H1 (cell line): ENCODE measurements at regions not wholly inside any gene's neighbourhood (a gene's known extent, or its start where the extent isn't known, plus 50 kb on each side); places are given as distances from the start of the nearest gene placed in this dataset.
"Not testable (repeated sequence)": the region's sequence is repeated elsewhere in the genome, so short reads cannot be mapped to it uniquely, and the experiment has no call there.

ENCODE experiments used
- CTCF ChIA-PET: fragments of 300-600 bp; sonication (Branson Sonifier 250); formaldehyde crosslinking; loops from one replicate; lab custom pipeline; 2021; ENCODE audit not compliant: partially characterized antibody; lab: Charles Lee
- POLR2A ChIA-PET: fragments of 300-600 bp; sonication (Branson Sonifier 250); formaldehyde crosslinking; loops from one replicate; lab custom pipeline; 2021; ENCODE audit warnings: inconsistent platforms; ENCODE audit not compliant: partially characterized antibody; lab: Charles Lee
- DNase-seq, 2 experiments: peaks; one replicate each; pipeline versions ENCODE4 v3.0.0 to v3.0.0-alpha.2; 2010 to 2022; ENCODE audit warnings: low spot score in 2 of 2, low read depth in 1 of 2, mixed read lengths in 1 of 2
- FAIRE-seq: peaks from 2 replicates; lab custom pipeline; 2011; peaks lifted over from hg19 to GRCh38; lab: Jason Lieb, UNC
- H2AFZ ChIP-seq: 2 replicates; pipeline ENCODE4 v1.8.1; 2012; ENCODE audit warnings: low read length, inconsistent platforms
- H2AK5ac ChIP-seq: 2 replicates; pipeline ENCODE4 v1.6.1; 2013; ENCODE audit warnings: low read depth, low read length
- H2BK120ac ChIP-seq: replicated peaks from 2 replicates; pipeline ENCODE3; 2013; ENCODE audit warnings: low read depth, low read length, inconsistent platforms
- H2BK12ac ChIP-seq: 2 replicates; pipeline ENCODE4 v1.6.1; 2013; ENCODE audit warnings: low read depth, low read length
- H2BK15ac ChIP-seq: 2 replicates; pipeline ENCODE4 v1.6.1; 2013; ENCODE audit warnings: low read length
- H2BK20ac ChIP-seq: 2 replicates; pipeline ENCODE4 v1.6.1; 2013; ENCODE audit warnings: low read length
- H2BK5ac ChIP-seq: 2 replicates; pipeline ENCODE4 v1.6.1; 2013; ENCODE audit warnings: low read depth, low read length
- H3K14ac ChIP-seq: 2 replicates; pipeline ENCODE4 v1.6.1; 2013; ENCODE audit warnings: inconsistent platforms; ENCODE audit not compliant: insufficient read length
- H3K18ac ChIP-seq: 2 replicates; pipeline ENCODE4 v1.6.1; 2013; ENCODE audit warnings: low read length; ENCODE audit errors: extremely low read depth
- H3K23ac ChIP-seq: 2 replicates; pipeline ENCODE4 v1.6.1; 2013; ENCODE audit warnings: inconsistent platforms; ENCODE audit not compliant: insufficient read length
- H3K23me2 ChIP-seq: 2 replicates; pipeline ENCODE4 v1.6.1; 2013; ENCODE audit warnings: low read depth, low read length
- H3K27ac ChIP-seq: 2 replicates; pipeline ENCODE4 v1.6.1; 2011; ENCODE audit warnings: low read depth, low read length, inconsistent platforms
- H3K27me3 ChIP-seq, 4 experiments: replicated peaks in 1 of 4; 1 replicate in 1 of 4; 2 replicates in 3 of 4; pipeline versions ENCODE4 v1.6.1 to v1.8.1; 2011 to 2013; ENCODE audit warnings: low read length in 3 of 4, mild to moderate bottlenecking in 3 of 4, inconsistent platforms in 2 of 4, mixed read lengths in 2 of 4, moderate library complexity in 1 of 4; ENCODE audit not compliant: control insufficient read depth in 3 of 4, insufficient read depth in 3 of 4; ENCODE audit errors: extremely low read depth in 1 of 4
- H3K36me3 ChIP-seq, 4 experiments: 2 replicates each; pipeline versions ENCODE4 v1.6.1 to v1.8.1; 2011 to 2013; ENCODE audit warnings: mild to moderate bottlenecking in 4 of 4, low read length in 3 of 4, moderate library complexity in 2 of 4, control low read depth in 1 of 4, inconsistent platforms in 1 of 4; ENCODE audit not compliant: insufficient read depth in 4 of 4, control insufficient read depth in 2 of 4
- H3K4ac ChIP-seq: replicated peaks from 2 replicates; pipeline ENCODE3; 2013; ENCODE audit warnings: low read length, low read depth, mixed read lengths, inconsistent platforms; ENCODE audit not compliant: insufficient read length
- H3K4me1 ChIP-seq, 4 experiments: replicated peaks in 1 of 4; 1 replicate in 1 of 4; 2 replicates in 3 of 4; pipeline versions ENCODE4 v1.6.1 to v1.8.1; 2011 to 2013; ENCODE audit warnings: low read length in 3 of 4, inconsistent platforms in 2 of 4, mixed read lengths in 1 of 4; ENCODE audit not compliant: insufficient read depth in 4 of 4, control insufficient read depth in 3 of 4
- H3K4me2 ChIP-seq, 2 experiments: 2 replicates each; pipeline versions ENCODE4 v1.6.1 to v1.8.1; 2011 to 2013; ENCODE audit warnings: low read depth in 2 of 2, low read length in 2 of 2, control low read depth in 1 of 2, inconsistent platforms in 1 of 2, mild to moderate bottlenecking in 1 of 2; ENCODE audit not compliant: insufficient read depth in 1 of 2
- H3K4me3 ChIP-seq, 4 experiments: fragments of 200-600, 300-600 bp in 1 of 4; sonication (generic), shearing (Covaris generic), sonication (Bioruptor Twin) in 1 of 4; 2 replicates each; pipeline versions ENCODE4 v1.5.1 to v1.8.1; 2011 to 2016; ENCODE audit warnings: low read length in 4 of 4, low read depth in 3 of 4, control low read depth in 2 of 4, inconsistent platforms in 2 of 4, mild to moderate bottlenecking in 2 of 4, mixed read lengths in 1 of 4, moderate library complexity in 1 of 4; ENCODE audit not compliant: insufficient read depth in 2 of 4; ENCODE audit errors: extremely low read depth in 1 of 4
- H3K56ac ChIP-seq: replicated peaks from 2 replicates; pipeline ENCODE3; 2013; ENCODE audit warnings: low read depth, mild to moderate bottlenecking, mixed read lengths, low read length, inconsistent platforms; ENCODE audit not compliant: insufficient read length
- H3K79me1 ChIP-seq: 2 replicates; pipeline ENCODE4 v1.6.1; 2013; ENCODE audit warnings: low read depth, low read length, control low read depth
- H3K79me2 ChIP-seq, 2 experiments: 2 replicates each; pipeline versions ENCODE4 v1.6.1 to v1.8.1; 2012 to 2013; ENCODE audit warnings: low read length in 2 of 2, mild to moderate bottlenecking in 2 of 2, inconsistent platforms in 1 of 2; ENCODE audit not compliant: insufficient read depth in 2 of 2, control insufficient read depth in 1 of 2
- H3K9ac ChIP-seq, 4 experiments: replicated peaks in 1 of 4; 1 replicate in 1 of 4; 2 replicates in 3 of 4; pipeline versions ENCODE4 v1.6.1 to v1.8.1; 2011 to 2013; ENCODE audit warnings: low read depth in 3 of 4, low read length in 3 of 4, control low read depth in 2 of 4, mild to moderate bottlenecking in 2 of 4, moderate library complexity in 2 of 4, inconsistent platforms in 1 of 4; ENCODE audit errors: extremely low read depth in 1 of 4
- H3K9me3 ChIP-seq, 2 experiments: 2 replicates each; pipeline versions ENCODE4 v1.6.1 to v1.8.1; 2012 to 2013; ENCODE audit warnings: mild to moderate bottlenecking in 2 of 2, moderate library complexity in 2 of 2, control low read depth in 1 of 2, inconsistent platforms in 1 of 2, low read depth in 1 of 2, low read length in 1 of 2, mixed read lengths in 1 of 2; ENCODE audit not compliant: insufficient read depth in 2 of 2
- H4K20me1 ChIP-seq, 2 experiments: replicated peaks in 1 of 2; 2 replicates each; pipeline versions ENCODE3 to v1.8.1; 2011 to 2013; ENCODE audit warnings: inconsistent platforms in 2 of 2, low read length in 2 of 2, mild to moderate bottlenecking in 1 of 2; ENCODE audit not compliant: insufficient read depth in 2 of 2, control insufficient read depth in 1 of 2
- H4K5ac ChIP-seq: 2 replicates; pipeline ENCODE4 v1.6.1; 2013; ENCODE audit warnings: low read length, low read depth, mixed read lengths, inconsistent platforms; ENCODE audit not compliant: insufficient read length
- H4K8ac ChIP-seq: 2 replicates; pipeline ENCODE4 v1.8.0; 2013; ENCODE audit warnings: mild to moderate bottlenecking, moderate library complexity, low read length, inconsistent platforms; ENCODE audit not compliant: insufficient read depth; ENCODE audit errors: extremely low read depth
- H4K91ac ChIP-seq: replicated peaks from 2 replicates; pipeline ENCODE3; 2013; ENCODE audit warnings: low read length, mixed read lengths, inconsistent platforms; ENCODE audit not compliant: insufficient read length
- WGBS, 2 experiments: shearing (Covaris generic) in 1 of 2; methylation state at CpG; one replicate each; pipeline versions ENCODE4 v1.1.6 to v1.1.7; 2013 to 2015; ENCODE audit warnings: low lambda C conversion rate in 2 of 2, mixed read lengths in 2 of 2, inconsistent platforms in 1 of 2, low coverage in 1 of 2, missing lambda C conversion rate in 1 of 2; ENCODE audit not compliant: insufficient replicate concordance in 2 of 2, insufficient coverage in 1 of 2, insufficient read length in 1 of 2; ENCODE audit errors: extremely low coverage in 1 of 2, missing lambda C conversion rate in 1 of 2; 5-methylcytosine and 5-hydroxymethylcytosine counted together

GRCh38 chr9:67155218-67155617 lies 162.9 kb upstream of the SPATA31A3 start:
- CTCF ChIA-PET, H3K27ac ChIP-seq, H2AK5ac ChIP-seq, H3K4ac ChIP-seq, POLR2A ChIA-PET, H3K4me2 ChIP-seq, H3K23ac ChIP-seq, H3K9me3 ChIP-seq, H3K79me1 ChIP-seq, H3K27me3 ChIP-seq, H3K79me2 ChIP-seq, H3K36me3 ChIP-seq, H3K4me3 ChIP-seq, H3K56ac ChIP-seq, H2BK5ac ChIP-seq, H3K14ac ChIP-seq, H2AFZ ChIP-seq, H2BK15ac ChIP-seq, H2BK120ac ChIP-seq, H3K23me2 ChIP-seq, H3K18ac ChIP-seq, H3K9ac ChIP-seq, H4K91ac ChIP-seq, H4K5ac ChIP-seq, H3K4me1 ChIP-seq, DNase-seq, H2BK20ac ChIP-seq, H2BK12ac ChIP-seq, FAIRE-seq, H4K8ac ChIP-seq, H4K20me1 ChIP-seq: not testable (repeated sequence)
- 87% methylated on average over 7 of the region's 9 CpGs; no CpG with 5 or more reads in 1 of the 2 experiments for WGBS, 2 experiments

DNA sequence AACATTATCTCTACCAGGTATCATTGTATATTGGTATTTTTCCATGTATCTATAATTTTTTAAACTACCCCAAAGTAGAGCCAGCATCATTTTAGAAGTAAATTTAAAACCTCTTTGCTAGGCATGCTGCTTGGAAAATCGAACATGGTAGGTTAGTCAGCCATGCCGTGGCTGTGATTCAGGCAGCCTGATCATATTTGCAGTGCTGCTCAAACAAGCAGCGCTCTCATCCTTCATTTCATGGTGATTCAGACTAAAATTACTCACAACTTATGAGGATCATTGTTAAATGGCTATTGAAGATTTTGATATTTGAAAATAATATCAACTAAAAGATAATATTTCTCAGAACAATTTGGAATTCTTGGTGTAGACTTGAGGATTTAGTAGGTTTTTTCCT lies 161.2 kb upstream of the SPATA31A3 start:
- H2BK5ac ChIP-seq, H4K91ac ChIP-seq, FAIRE-seq, H2AK5ac ChIP-seq, H3K79me1 ChIP-seq, POLR2A ChIA-PET, H3K56ac ChIP-seq, H2AFZ ChIP-seq, H3K4me1 ChIP-seq, H3K23me2 ChIP-seq, H3K4ac ChIP-seq, H4K5ac ChIP-seq, H4K8ac ChIP-seq, H2BK15ac ChIP-seq, H4K20me1 ChIP-seq, H3K4me3 ChIP-seq, H3K23ac ChIP-seq, H3K9ac ChIP-seq, H3K79me2 ChIP-seq, H3K14ac ChIP-seq, H3K36me3 ChIP-seq, H2BK120ac ChIP-seq, H3K27me3 ChIP-seq, CTCF ChIA-PET, H2BK20ac ChIP-seq, H3K27ac ChIP-seq, H2BK12ac ChIP-seq, H3K18ac ChIP-seq, H3K4me2 ChIP-seq, DNase-seq, H3K9me3 ChIP-seq: not testable (repeated sequence)
- WGBS, 2 experiments = no CpG with 5 or more reads among the region's 3 CpGs
